HG03135 (cell line): ENCODE measurements at regions not wholly inside any gene's neighbourhood (a gene's known extent, or its start where the extent isn't known, plus 50 kb on each side); places are given as distances from the start of the nearest gene placed in this dataset.
A peak's percentile ranks its signal among the peaks of the same experiment; 100 is the strongest.

Source experiments
- ATAC-seq: cut with Tn5 transposase; IDR thresholded peaks from one replicate; pipeline ENCODE4 v1.9.1; 2021; ENCODE audit warnings: mild to moderate bottlenecking, moderate library complexity; ENCODE audit not compliant: unreplicated experiment

DNA sequence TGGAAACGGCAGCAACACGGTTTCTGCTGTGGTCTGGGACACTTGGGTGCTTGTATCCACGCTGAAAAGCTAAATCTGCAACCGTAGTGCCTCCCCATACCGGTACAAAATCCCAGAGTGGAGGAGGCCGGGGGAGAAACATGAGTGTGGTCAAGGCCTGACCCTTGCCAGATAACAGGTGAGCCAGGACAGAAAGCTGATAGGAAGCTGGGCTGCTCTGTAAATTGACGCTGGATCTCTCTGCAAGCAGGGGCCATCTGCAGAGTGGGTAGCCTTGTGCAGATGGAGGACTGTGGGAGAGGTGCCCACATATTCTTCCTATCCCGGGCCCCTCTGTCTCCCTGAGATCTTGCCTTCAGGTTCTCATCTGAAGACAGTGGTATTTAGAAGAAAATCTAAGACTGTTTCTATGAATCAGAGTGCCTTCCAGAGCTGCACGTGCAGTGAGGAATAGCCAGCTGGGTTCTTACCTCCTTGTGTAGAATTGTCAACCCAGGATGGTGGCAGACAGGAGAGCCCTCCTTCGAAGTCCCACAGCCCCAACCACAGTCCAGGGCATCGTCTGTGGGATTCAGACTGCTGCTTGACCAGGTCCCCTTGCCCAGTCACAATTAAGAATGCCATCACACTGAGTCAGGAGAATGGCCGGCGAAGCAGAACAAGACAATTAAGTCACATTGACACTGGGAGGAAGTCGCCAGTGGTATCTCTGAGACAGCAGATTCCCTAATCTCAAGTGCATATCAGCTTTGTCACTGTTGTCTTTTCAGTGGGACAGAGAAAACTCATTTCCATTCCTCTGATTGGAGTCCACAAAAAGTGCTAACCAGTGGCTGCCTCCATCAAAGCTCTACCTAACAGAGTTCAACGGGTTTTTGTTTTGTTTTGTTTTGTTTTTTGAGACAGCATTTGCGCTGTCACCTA is 100.0 kb upstream of the RIPOR2 start:
- ATAC-seq: peak; percentile 40

DNA sequence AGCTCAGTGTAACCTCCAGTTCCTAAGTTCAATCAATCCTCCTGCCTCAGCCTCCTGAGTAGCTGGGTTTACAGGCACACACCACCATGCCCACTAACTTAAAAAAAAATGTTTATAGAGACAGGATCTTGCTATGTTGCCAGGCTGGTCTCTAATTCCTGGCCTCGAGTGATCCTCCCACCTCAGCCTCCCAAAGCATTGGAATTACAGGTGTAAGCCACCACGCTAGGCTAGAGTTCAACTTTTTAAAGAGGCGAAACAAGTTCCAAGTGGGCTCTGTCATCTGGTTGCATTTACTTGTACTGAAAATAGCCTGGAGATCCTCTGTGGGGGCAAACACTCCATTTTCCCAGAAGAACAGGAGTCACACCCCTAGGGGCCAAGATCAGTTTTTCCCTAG is 100.7 kb upstream of the RIPOR2 start:
- ATAC-seq: no peak

- ATAC-seq: no peak
These were observed 102.5 kb upstream of the RIPOR2 start for GRCh38 chr6:25038300-25038699.

DNA sequence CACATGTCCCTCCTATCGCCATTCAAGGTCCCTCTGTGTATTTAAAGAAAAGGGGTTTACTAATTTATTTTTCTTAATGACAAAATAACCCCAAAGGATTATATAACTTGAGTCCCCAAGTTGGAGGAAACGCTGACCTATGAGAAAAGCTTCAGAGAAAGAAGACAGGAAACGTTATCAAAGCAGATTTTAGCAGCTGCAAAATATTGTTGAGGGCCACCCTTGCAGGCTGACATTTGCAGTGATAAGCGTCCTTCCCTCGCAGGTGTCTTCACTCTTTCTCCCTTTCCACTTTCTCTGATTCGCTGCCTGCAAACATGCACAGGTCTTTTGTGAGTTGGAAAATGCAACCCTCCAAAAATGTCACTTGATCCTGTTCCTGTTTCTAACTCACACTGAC is 103.2 kb upstream of the RIPOR2 start:
- ATAC-seq: no peak

GRCh38 chr6:25041485-25042035 is 105.8 kb upstream of the RIPOR2 start:
- ATAC-seq: no peak

DNA sequence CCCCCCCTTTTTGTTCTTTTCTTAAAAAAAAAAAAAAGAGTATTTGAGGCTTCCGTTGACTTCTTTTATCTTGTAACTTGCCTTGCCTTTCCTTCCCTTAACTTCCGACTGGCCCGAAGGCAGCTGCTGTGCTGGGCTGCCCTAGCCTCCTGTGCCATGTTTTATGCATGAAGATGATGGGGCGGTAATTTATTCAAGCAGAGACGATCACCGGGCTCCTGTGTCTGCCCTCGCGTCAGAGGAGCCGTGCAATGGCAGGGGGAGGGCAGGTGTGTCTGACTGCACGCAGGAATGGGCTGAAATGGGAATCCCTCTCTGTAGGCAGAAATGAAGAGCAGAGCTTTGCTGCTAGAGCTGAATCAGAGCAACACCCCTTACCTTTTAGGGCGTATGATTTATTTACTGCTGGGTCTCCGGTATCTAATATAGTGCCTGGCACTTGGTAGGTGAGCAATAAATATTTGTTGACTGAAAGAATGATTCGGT is 106.3 kb upstream of the RIPOR2 start:
- peak; percentile 55 for ATAC-seq

DNA sequence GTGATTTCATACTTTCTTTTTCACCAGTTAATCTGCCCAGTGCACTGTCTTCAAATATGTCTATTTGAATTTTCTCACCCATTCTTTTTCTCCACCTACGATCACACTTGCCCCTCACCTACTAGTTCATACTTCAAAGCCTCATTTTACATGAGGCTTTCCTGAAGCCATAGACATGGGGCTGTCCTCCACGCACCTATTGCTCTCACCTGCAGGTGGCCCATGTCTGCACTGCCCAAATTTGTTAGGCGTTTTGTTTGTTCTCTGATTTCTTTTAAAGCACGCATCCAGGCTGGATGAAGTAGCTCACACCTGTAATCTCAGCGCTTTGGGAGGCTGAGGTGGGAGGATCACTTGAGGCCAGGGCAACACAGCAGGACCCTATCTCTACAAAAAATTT is 106.8 kb upstream of the RIPOR2 start:
- ATAC-seq: peak; percentile 24

DNA sequence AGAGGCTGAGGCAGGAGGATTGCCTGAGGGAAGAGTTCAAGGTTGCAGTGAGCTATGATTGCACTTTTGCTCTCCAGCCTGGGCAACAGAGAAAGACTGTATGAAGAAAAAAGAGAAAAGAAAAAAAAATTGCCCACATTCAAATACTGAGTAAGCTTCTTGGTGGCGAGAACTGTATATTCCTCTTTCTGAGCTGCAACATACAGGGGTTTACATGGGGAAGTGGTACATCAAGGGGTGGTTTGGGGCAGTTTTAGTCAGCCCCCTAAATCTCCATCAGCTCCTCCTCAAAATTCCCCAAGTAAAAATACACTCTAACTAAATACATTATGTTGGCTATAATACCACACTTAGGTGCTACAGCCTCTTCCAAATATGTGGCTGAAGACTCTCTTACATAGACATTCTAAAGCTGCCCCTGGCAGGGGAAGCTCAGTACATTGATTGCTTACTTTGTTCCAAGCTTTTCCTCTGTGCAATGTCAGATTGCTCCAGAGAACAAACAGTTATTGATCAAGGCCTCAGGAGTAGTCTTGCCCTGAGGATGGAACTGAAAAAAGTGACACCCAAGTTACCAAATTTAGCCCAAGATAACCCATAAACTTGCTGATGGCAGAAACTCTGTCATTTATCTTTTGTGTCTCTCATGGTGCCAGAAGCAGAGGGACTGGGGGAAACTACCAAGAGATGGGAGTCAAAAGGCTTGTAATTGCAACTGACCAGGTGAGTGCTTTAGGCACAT is 107.4 kb upstream of the RIPOR2 start:
- no peak for ATAC-seq

DNA sequence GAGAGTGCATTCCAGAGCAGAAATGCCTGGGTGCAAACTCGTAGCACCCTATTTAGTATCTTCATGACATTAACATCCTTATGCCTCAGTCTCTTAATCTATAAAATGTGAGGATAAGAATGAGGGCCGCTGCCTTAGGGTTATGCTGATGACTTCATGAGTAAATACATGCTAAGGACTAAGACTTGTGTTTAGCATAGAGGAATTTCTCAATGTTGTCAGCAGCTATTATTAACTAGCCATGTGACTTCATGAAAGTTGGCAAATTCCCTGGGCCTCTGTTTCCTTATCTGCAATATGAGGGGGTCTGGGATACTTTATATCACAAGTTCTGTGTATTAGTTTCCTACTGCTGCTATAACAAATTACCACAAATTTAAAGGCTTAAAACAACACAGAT is 108.1 kb upstream of the RIPOR2 start:
- ATAC-seq: no peak

DNA sequence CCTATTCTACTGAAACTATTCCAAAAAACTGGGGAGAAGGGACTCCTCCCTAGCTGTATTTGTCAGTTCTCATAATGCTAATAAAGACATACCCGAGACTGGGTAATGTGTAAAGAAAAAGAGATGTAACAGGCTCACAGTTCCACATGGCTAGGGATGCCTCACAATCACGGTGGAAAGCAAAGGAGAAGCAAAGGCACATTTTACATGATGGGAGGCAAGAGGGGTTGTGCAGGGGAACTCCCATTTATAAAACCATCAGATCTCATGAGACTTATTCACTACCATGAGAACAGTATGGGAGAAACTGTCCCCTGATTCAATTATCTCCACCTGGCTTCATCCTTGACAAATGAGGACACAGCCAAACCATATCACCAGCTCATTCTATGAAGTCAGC is 111.2 kb upstream of the RIPOR2 start:
- no peak for ATAC-seq

DNA sequence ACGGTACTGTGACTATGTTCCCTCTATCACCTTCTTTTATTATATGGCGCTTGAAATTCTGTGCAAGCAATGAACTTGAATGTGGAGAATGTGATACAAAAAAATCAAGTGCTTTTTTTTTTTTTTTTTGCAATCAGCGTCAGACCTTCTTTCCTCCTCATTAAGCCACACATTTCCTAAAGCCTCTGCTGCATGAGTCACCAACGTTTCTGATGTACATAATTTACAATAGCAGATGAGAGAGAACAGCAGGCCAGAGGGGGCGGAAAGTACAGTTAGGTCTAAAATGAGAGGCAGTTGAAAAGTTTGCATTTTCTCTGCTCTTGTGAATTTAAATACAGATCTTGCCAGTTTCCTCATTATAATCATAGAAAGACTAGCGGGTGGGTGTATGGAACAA is 114.6 kb upstream of the RIPOR2 start:
- no peak for ATAC-seq

GRCh38 chr6:25051083-25051482 is 115.3 kb upstream of the RIPOR2 start:
- no peak for ATAC-seq

- no peak for ATAC-seq
These were observed 116.4 kb upstream of the RIPOR2 start for GRCh38 chr6:25052181-25052580.

DNA sequence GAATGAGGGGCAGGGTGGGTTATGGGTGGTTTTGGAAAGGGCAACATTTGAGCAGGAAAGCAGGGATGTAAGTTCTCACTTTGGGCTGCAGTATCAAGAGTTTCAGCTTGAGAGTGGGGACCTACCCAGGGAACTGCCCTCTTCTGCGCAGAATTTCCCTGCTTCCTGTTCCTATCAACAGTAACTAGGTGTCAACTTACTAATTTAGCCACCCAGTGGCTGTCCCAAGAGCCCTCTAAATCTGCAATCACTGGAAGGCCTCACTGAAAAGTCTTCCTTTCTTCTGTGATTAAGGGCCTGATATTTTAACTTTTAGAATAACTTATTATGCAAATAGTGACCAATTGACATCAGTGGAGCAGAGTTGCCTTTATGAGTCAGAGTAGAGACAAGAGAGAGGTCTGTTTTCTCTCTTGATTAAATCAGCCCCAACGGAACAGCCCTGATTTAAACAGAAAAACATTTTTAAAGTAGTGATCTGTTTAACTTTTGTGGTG is 118.2 kb upstream of the RIPOR2 start:
- peak; percentile 81 for ATAC-seq

DNA sequence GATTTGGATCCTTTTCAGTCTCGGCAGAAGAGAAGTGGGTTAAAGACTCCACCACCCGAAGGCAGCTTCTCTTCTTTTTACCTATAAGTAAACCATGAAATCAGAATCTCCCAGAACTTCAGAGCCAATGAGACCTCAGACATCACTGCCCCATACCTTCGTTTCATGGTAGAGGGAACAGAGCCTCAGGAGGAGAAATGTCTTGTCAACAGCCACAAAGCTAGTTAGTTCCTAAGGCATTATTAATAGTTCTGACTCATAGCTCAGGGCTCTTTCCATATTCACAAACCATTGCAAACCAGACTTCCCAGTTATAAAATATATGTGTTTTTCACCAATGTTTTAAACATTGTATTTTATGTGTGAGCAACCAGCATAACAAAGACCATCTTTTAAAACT is 118.7 kb upstream of the RIPOR2 start:
- no peak for ATAC-seq

- ATAC-seq: peak; percentile 56
These were observed 120.4 kb upstream of the RIPOR2 start for GRCh38 chr6:25056130-25056529.

DNA sequence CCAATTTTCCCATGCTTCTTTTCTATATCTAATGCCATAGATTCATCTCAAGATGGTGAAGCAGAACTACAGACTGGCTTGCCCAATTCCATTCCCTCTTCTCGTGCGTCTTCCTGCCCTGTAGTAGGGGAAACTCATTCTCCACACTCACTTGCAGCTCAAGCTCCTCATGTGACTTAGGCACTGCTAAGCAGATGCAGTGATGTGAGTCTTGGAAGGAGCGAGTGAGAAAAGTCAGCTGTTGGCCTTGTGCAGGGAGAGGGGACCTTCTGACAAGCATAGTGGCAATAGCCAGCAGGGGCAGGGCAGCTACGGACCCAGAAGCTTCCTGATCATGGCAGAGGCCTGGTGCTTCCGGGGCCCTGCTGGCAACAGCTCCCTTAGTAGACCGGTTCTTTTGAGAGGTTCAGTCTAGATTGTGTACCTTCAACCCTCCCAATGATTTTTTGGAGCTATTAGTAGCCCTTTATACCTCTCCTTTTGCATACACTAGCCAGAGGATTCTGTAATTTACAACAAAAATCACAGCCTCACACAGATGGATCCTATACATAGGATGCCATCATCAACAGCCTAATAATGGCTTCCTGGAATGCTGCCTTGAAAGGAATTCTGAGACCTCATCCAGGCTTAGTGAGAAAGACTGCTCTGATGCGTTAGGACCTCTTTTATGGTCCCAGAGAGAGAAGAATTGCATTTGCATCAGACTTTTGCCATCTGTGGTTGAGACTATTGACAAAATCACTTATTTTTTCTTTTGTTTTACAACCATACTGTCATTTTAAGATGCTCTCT is 121.5 kb upstream of the RIPOR2 start:
- no peak for ATAC-seq

DNA sequence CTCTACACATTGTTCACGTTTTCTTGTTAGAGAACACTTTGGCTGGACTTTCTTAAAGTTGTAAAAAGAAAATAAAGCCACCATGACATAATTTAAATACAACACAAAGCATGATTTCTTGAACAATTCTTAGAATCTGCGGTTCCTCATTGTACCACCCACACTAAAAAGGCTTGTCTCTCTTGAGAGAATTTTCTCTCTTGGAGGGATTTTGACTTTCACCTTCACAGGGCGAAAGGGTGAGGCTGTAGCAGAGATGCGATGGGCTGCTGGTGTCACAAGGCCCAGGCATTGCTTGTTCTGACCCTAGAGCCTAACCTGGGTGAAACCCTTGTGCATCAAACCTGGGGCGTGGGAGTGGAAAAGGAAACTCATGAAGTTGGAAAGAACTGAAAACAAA is 122.7 kb upstream of the RIPOR2 start:
- no peak for ATAC-seq

GRCh38 chr6:25058941-25059340 is 123.2 kb upstream of the RIPOR2 start:
- no peak for ATAC-seq

GRCh38 chr6:25060522-25060921 is 124.8 kb upstream of the RIPOR2 start:
- ATAC-seq: no peak
